KMS-11 (cell line): ENCODE measurements at regions not wholly inside any gene's neighbourhood (a gene's known extent, or its start where the extent isn't known, plus 50 kb on each side); places are given as distances from the start of the nearest gene placed in this dataset.

Experiments used
- H2AFZ ChIP-seq: fragments of 200-600 bp; sonication (generic); 2 replicates; pipeline ENCODE4 v1.6.1; 2016; ENCODE audit warnings: antibody characterized with exemption, mixed run types, low read depth
- H3K27ac ChIP-seq: fragments of 200-600 bp; sonication (generic); 2 replicates; pipeline ENCODE4 v1.6.1; 2016; ENCODE audit warnings: mild to moderate bottlenecking, mixed run types
- H3K27me3 ChIP-seq: fragments of 200-600 bp; sonication (generic); 2 replicates; pipeline ENCODE4 v1.6.1; 2017; ENCODE audit warnings: mild to moderate bottlenecking, low read depth, mixed run types, moderate library complexity; ENCODE audit not compliant: insufficient read depth
- H3K36me3 ChIP-seq: fragments of 200-600 bp; sonication (generic); 2 replicates; pipeline ENCODE4 v1.6.1; 2017; ENCODE audit warnings: mild to moderate bottlenecking, mixed run types; ENCODE audit not compliant: insufficient read depth
- H3K4me1 ChIP-seq: fragments of 200-600 bp; sonication (generic); 2 replicates; pipeline ENCODE4 v1.6.1; 2016; ENCODE audit warnings: mild to moderate bottlenecking, low read depth, mixed run types; ENCODE audit not compliant: poor library complexity, severe bottlenecking
- H3K4me2 ChIP-seq: fragments of 200-600 bp; sonication (generic); 2 replicates; pipeline ENCODE4 v1.7.0; 2016; ENCODE audit warnings: mild to moderate bottlenecking, mixed run types
- H3K4me3 ChIP-seq: fragments of 200-600 bp; sonication (generic); IDR thresholded peaks from 2 replicates; pipeline ENCODE4 v1.6.1; 2017; ENCODE audit warnings: low read depth, low read length, mixed read lengths; ENCODE audit not compliant: insufficient read depth
- H3K79me2 ChIP-seq: fragments of 200-600 bp; sonication (generic); 2 replicates; pipeline ENCODE4 v1.6.1; 2016; ENCODE audit warnings: low read depth, mixed run types; ENCODE audit not compliant: insufficient read depth
- H3K9ac ChIP-seq: fragments of 200-600 bp; sonication (generic); 2 replicates; pipeline ENCODE4 v1.6.1; 2016; ENCODE audit warnings: mild to moderate bottlenecking, mixed run types
- H4K20me1 ChIP-seq: fragments of 200-600 bp; sonication (generic); 2 replicates; pipeline ENCODE4 v1.6.1; 2016; ENCODE audit warnings: mild to moderate bottlenecking, mixed run types; ENCODE audit not compliant: insufficient read depth
- TF ChIP-seq, protein P1 (sequence below): fragments of 200-600 bp; sonication (generic); conservative IDR thresholded peaks from 2 replicates; pipeline ENCODE4 v1.6.1; 2017; ENCODE audit warnings: low read depth, mild to moderate bottlenecking, antibody characterized with exemption, low read length, moderate library complexity, mixed read lengths

DNA sequence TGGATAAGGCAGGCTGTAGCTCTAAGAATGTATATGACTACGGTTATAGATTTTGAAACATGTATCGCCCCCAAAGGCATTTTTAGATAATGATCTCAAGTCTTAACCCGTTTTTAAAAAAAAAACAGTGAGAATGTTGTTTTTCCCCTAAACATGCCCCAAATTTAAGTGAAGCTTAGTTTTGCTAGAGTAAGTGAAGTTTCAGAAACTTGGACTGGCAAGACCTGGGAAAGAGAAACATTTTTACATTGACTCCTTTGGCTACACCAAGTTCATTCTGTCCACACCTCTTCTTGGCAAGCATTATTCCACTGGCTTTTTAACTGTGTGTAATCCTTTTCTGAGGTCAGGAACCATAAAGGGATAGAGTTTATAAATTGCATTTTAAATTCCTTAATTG lies 216.7 kb upstream of the CELF2 start:
- Histone ChIP-seq H3K79me2 (no peaks in the 10 kb centered on the region), H3K27ac (no peak overlapping the region), H3K4me1 (no peaks in the 10 kb centered on the region), H2AFZ (no peak overlapping the region), H3K4me2 (no peak overlapping the region), H3K4me3 (no peak overlapping the region), H3K27me3 (no peaks in the 10 kb centered on the region), H3K36me3 (no peaks in the 10 kb centered on the region), H3K9ac (no peak overlapping the region), H4K20me1 (no peaks in the 10 kb centered on the region)
- TF ChIP-seq, protein P1, sequence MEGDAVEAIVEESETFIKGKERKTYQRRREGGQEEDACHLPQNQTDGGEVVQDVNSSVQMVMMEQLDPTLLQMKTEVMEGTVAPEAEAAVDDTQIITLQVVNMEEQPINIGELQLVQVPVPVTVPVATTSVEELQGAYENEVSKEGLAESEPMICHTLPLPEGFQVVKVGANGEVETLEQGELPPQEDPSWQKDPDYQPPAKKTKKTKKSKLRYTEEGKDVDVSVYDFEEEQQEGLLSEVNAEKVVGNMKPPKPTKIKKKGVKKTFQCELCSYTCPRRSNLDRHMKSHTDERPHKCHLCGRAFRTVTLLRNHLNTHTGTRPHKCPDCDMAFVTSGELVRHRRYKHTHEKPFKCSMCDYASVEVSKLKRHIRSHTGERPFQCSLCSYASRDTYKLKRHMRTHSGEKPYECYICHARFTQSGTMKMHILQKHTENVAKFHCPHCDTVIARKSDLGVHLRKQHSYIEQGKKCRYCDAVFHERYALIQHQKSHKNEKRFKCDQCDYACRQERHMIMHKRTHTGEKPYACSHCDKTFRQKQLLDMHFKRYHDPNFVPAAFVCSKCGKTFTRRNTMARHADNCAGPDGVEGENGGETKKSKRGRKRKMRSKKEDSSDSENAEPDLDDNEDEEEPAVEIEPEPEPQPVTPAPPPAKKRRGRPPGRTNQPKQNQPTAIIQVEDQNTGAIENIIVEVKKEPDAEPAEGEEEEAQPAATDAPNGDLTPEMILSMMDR, result no peak

DNA sequence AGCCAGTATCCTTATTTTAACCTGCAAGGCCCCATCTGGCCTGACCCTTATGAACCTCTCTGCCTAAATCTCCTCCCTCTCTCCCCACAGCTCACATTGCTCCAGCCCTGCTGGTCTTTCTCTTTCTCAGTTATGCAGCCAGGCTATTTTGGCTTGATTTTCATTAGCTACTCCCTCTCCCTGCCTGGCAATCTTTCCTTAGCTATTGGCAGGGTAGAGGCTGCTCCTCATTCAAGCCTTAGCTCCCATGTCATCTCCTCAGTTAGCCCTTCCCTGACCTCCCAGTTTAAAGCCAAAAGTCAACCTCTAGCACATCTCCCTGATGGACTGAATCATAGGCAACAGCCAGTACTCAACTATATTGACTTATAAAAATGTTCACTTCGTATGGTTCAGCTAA lies 214.4 kb upstream of the CELF2 start:
- Histone ChIP-seq H3K79me2 (no peaks in the 10 kb centered on the region), H3K36me3 (no peaks in the 10 kb centered on the region), H2AFZ (no peak overlapping the region), H3K4me2 (no peak overlapping the region), H3K27me3 (no peaks in the 10 kb centered on the region), H3K9ac (no peak overlapping the region), H3K27ac (no peak overlapping the region), H3K4me1 (no peaks in the 10 kb centered on the region), H3K4me3 (no peak overlapping the region), H4K20me1 (no peaks in the 10 kb centered on the region)
- TF ChIP-seq, protein P1, result no peak

DNA sequence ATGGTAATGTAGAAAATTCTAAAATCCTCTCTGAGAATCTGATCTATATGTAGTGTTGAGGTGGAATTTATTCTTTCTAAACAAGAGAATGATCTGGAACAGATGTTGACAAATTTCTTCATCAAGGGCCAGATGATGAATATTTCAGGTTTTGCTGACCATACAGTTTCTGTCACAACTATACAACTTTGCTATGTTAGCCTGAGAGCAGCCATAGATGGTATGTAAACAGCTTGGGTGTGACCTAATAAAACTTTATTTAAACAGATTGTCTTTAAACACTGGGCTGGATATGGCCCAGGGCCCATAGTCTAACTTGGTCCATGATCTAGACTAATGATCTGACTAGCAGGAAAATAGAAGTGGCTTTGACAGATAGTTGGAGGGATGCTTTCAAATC lies 213.6 kb upstream of the CELF2 start:
- Histone ChIP-seq H3K4me1 (no peaks in the 10 kb centered on the region), H3K27me3 (no peaks in the 10 kb centered on the region), H3K9ac (no peak overlapping the region), H3K4me2 (no peak overlapping the region), H3K27ac (no peak overlapping the region), H3K36me3 (no peaks in the 10 kb centered on the region), H4K20me1 (no peaks in the 10 kb centered on the region), H2AFZ (no peak overlapping the region), H3K4me3 (no peak overlapping the region), H3K79me2 (no peaks in the 10 kb centered on the region)
- TF ChIP-seq, protein P1, result no peak

DNA sequence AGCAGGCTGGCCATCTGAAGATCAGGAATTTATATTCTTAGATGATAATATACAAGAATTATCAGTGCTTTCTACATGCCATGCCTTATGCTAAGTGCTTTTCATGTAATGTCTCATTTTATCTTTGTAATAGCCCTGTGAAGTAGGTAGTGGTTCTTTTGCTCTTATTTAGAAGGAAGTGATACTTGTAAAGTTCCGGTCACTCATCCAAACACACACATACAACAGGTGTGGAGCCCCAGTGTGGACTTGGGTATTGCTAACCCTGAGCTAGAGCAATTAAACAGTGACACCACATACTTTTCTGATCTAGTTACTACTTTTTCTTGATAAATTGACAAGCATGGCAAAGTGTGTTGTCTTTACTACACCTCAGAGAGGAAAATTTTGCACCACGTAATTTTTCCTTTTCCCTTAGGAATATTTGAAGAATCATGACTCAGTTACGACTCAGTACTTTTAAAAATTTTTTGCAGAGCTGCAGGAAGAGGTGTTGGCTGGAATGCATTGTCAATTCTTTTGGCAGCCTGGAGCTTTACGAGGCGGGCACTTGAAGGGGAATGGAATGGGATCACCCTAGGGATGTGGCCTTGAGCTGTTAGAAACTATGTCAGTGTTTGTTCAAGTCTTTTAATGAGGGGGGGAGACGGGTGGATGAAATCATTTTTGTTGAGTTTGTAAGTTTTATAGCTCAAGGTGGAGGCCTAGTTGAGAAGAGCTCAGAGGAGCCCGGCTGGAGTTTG lies 212.5 kb upstream of the CELF2 start:
- no peak overlapping the region for H3K4me2 ChIP-seq
- TF ChIP-seq, protein P1, result no peak
- no peak overlapping the region for H2AFZ ChIP-seq
- no peak overlapping the region for H3K27ac ChIP-seq
- no peaks in the 10 kb centered on the region for H3K79me2 ChIP-seq
- H3K27me3 ChIP-seq, result no peaks in the 10 kb centered on the region
- no peak overlapping the region for H3K4me3 ChIP-seq
- H4K20me1 ChIP-seq, result no peaks in the 10 kb centered on the region
- no peak overlapping the region for H3K9ac ChIP-seq
- no peaks in the 10 kb centered on the region for H3K4me1 ChIP-seq
- H3K36me3 ChIP-seq, result no peaks in the 10 kb centered on the region
